ENCODE measurements at regions not wholly inside any gene's neighbourhood (a gene's known extent, or its start where the extent isn't known, plus 50 kb on each side); places are given as distances from the start of the nearest gene placed in this dataset.

DNA sequence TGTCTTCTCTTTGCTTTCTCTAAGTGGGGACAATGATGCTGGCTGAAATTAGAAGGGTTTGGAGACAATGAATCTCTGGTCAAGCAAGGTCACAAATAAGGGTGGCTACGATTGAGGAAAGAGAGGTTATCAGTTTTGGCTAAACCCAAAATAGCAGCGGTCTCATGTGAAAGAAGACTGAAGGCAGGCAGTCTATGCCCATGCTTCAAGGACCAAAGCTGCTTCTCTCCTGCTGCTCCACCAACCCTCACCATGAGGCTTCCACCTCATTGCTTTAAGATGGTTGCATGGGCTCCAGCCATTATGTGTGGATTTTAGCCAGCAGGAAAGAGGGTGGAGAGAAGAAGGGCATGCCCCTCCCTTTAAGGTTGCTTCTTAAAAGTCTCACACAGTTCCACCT, 114.1 kb upstream of the TRIM2 start:
- no peak for DNase-seq (ENCODE audit: low spot score in 2 of 2, unreplicated experiment in 2 of 2)
- Mint-ChIP-seq H3K4me1 (peaks cover 3% of the 10 kb centered on the region), H3K27me3 (ENCODE audit: low read depth) (peaks cover 10% of the 10 kb centered on the region), H3K4me3 (no peak overlapping the region), H3K27ac (no peak overlapping the region), H3K9me3 (no peaks in the 10 kb centered on the region), H3K36me3 (no peaks in the 10 kb centered on the region)
- TF ChIP-seq, protein P1, sequence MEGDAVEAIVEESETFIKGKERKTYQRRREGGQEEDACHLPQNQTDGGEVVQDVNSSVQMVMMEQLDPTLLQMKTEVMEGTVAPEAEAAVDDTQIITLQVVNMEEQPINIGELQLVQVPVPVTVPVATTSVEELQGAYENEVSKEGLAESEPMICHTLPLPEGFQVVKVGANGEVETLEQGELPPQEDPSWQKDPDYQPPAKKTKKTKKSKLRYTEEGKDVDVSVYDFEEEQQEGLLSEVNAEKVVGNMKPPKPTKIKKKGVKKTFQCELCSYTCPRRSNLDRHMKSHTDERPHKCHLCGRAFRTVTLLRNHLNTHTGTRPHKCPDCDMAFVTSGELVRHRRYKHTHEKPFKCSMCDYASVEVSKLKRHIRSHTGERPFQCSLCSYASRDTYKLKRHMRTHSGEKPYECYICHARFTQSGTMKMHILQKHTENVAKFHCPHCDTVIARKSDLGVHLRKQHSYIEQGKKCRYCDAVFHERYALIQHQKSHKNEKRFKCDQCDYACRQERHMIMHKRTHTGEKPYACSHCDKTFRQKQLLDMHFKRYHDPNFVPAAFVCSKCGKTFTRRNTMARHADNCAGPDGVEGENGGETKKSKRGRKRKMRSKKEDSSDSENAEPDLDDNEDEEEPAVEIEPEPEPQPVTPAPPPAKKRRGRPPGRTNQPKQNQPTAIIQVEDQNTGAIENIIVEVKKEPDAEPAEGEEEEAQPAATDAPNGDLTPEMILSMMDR (IDR thresholded peaks at IDR 0.05; ENCODE audit: unreplicated experiment), result no peak

DNA sequence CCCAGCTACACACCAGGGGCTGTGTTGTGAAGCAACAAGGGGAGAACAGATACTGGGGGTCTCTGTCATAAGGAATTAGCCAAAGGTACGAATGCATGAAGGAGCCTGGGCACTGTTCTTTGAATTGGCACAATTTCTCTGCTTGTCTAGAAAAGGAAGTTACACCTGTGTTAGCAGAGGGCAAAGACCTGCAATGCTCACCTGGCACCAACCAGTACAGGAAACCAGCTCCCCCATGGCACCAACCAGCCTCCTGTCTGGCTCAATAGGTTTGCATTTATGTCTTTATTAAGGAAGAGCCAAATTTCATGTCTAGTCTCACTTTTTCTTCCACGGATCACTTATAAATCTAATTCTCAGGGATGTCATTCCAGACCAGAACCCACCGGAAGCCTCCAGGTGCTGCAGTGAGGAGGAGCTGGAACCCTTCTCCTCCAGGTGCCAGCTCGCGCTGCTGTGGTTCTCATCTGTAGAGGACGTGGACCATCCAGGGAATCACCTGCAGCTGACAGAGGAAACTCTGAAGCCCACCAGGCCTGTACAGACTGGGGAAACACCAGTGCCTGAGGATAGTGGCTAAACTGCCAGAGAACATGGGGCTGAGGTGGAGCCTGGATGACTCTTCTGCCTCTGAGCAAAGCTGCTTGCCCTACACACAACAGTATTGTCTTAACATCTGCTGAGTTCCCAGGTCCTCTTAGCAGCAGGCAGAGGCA, 113.4 kb upstream of the TRIM2 start:
- TF ChIP-seq, protein P1 (IDR thresholded peaks at IDR 0.05; ENCODE audit: unreplicated experiment), result no peak
- H3K36me3 Mint-ChIP-seq, result no peaks in the 10 kb centered on the region
- DNase-seq (ENCODE audit: low spot score in 2 of 2, unreplicated experiment in 2 of 2), result no peak
- no peak overlapping the region for H3K27ac Mint-ChIP-seq
- H3K4me3 Mint-ChIP-seq, result no peak overlapping the region
- peaks cover 10% of the 10 kb centered on the region for H3K27me3 Mint-ChIP-seq (ENCODE audit: low read depth)
- H3K9me3 Mint-ChIP-seq, result no peaks in the 10 kb centered on the region
- no peaks in the 10 kb centered on the region for H3K4me1 Mint-ChIP-seq

DNA sequence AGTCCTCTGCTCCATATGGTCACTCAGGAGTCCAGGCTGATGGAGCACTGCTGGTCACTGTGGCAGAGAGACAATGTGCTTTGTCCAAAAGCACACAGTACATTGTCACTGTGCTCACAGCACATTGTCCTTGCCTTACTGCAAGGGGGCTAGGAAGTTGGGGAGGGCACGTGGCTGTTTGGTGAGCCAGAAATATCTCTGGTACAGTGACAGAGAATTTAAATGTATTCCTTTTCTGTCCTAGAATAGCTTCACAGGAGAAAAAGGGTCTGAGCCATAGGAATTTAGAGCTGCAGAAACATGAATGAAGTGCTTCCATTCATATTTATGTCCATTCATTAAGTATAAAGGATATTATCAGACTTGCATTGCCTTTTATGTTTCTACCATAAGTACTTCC, 110.8 kb upstream of the TRIM2 start:
- H3K36me3 Mint-ChIP-seq, result no peaks in the 10 kb centered on the region
- H3K27me3 Mint-ChIP-seq (ENCODE audit: low read depth), result peaks cover 10% of the 10 kb centered on the region
- H3K9me3 Mint-ChIP-seq, result no peaks in the 10 kb centered on the region
- DNase-seq (ENCODE audit: low spot score in 2 of 2, unreplicated experiment in 2 of 2), result no peak
- H3K4me3 Mint-ChIP-seq, result no peak overlapping the region
- peaks cover 4% of the 10 kb centered on the region for H3K4me1 Mint-ChIP-seq
- H3K27ac Mint-ChIP-seq, result no peak overlapping the region
- TF ChIP-seq, protein P1 (IDR thresholded peaks at IDR 0.05; ENCODE audit: unreplicated experiment), result no peak

DNA sequence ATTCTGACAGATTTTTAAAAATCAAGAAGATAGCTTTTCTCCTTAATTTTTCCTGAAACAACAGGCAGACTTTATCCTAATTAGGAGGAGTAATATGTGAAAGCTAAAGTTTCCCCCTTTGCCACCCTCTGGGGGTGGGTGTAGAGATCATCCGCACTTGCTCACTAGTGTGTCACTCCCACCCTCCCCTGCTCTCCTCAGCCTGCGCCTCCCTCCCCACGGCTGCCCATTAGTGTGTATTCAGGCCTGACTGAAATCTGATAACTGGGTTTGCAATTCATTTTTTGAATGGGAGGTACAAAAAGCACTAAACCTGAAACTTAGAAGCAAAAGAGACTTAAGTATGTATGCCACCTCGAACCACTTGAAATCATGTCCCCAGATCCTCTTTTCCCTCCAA, 110.4 kb upstream of the TRIM2 start:
- DNase-seq (ENCODE audit: low spot score in 2 of 2, unreplicated experiment in 2 of 2), result no peak
- TF ChIP-seq, protein P1 (IDR thresholded peaks at IDR 0.05; ENCODE audit: unreplicated experiment), result no peak
- H3K4me1 Mint-ChIP-seq, result peaks cover 8% of the 10 kb centered on the region
- no peak overlapping the region for H3K4me3 Mint-ChIP-seq
- H3K27me3 Mint-ChIP-seq (ENCODE audit: low read depth), result peaks cover 10% of the 10 kb centered on the region
- no peaks in the 10 kb centered on the region for H3K9me3 Mint-ChIP-seq
- no peaks in the 10 kb centered on the region for H3K36me3 Mint-ChIP-seq
- H3K27ac Mint-ChIP-seq, result no peak overlapping the region

DNA sequence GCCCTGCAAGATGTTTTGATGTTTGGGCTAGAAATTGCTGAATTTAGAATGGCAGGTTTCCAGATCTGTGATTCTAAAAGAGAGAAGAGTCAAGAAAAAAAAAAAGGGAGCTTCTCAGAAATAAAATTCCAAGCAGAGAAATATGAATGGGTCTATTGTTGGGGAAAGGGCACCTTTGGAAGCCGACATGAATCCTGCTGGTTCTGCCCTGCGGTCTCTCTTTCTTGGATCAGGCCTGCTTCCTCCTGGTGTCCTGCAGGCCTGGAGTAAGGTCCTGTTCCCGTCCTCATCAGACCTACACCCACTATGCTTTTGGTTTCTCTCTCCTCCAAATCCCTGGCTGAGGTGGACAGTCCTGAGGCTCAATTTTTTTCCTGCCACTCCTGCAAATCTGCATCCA, 109.8 kb upstream of the TRIM2 start:
- peaks cover 8% of the 10 kb centered on the region for H3K4me1 Mint-ChIP-seq
- peaks cover 10% of the 10 kb centered on the region for H3K27me3 Mint-ChIP-seq (ENCODE audit: low read depth)
- TF ChIP-seq, protein P1 (IDR thresholded peaks at IDR 0.05; ENCODE audit: unreplicated experiment), result no peak
- H3K27ac Mint-ChIP-seq, result no peak overlapping the region
- no peaks in the 10 kb centered on the region for H3K36me3 Mint-ChIP-seq
- no peaks in the 10 kb centered on the region for H3K9me3 Mint-ChIP-seq
- no peak for DNase-seq (ENCODE audit: low spot score in 2 of 2, unreplicated experiment in 2 of 2)
- H3K4me3 Mint-ChIP-seq, result no peak overlapping the region
